Body of pancreas (tissue), 4 donors: ENCODE measurements at regions not wholly inside any gene's neighbourhood (a gene's known extent, or its start where the extent isn't known, plus 50 kb on each side); places are given as distances from the start of the nearest gene placed in this dataset.

Experiments
- ATAC-seq: fragments of 150-250 bp; one replicate; pipeline ENCODE4 v1.9.1; 2016
- DNase-seq, 4 donors: peaks; one replicate each; pipeline ENCODE4 v3.0.0-alpha.2; 2019
- H3K27ac ChIP-seq, 4 donors: fragments of 200-600 bp; sonication (generic); 1 replicate in 3 of 4; 2 replicates in 1 of 4; pipeline versions ENCODE4 v1.5.1 to v1.6.1; 2016 to 2019; ENCODE audit warnings: mild to moderate bottlenecking in 1 of 4, mixed read lengths in 1 of 4, moderate library complexity in 1 of 4
- H3K27me3 ChIP-seq, 2 donors: fragments of 200-600 bp; sonication (generic); one replicate each; pipeline ENCODE4 v1.6.0; 2016; ENCODE audit warnings: mild to moderate bottlenecking in 1 of 2
- H3K36me3 ChIP-seq, 2 donors: fragments of 200-600 bp; sonication (generic); replicated peaks in 1 of 2; 2 replicates each; pipeline ENCODE4 v1.5.1; 2016; ENCODE audit warnings: low read depth in 2 of 2; ENCODE audit not compliant: insufficient read depth in 1 of 2
- H3K4me1 ChIP-seq: fragments of 200-600 bp; sonication (generic); one replicate; pipeline ENCODE4 v1.6.0; 2016
- H3K4me3 ChIP-seq, 2 donors: fragments of 200-600 bp; sonication (generic); 1 replicate in 1 of 2; 2 replicates in 1 of 2; pipeline ENCODE4 v1.5.1; 2016 to 2019
- H3K9me3 ChIP-seq, 3 donors: fragments of 200-600 bp; sonication (generic); 1 replicate in 2 of 3; 2 replicates in 1 of 3; pipeline ENCODE4 v1.5.1; 2016
- CTCF ChIP-seq, 7 experiments: fragments of 450-650 bp in 4 of 7; fragments of 200-600 bp in 3 of 7; sonication (generic) in 3 of 7; IDR thresholded peaks; one replicate each; pipeline ENCODE4 v1.5.1; 2016 to 2019; ENCODE audit warnings: antibody characterized with exemption in 7 of 7
- POLR2A ChIP-seq, 3 donors: fragments of 450-650 bp; IDR thresholded peaks; one replicate each; pipeline ENCODE4 v1.6.1; 2016; ENCODE audit warnings: antibody characterized with exemption in 3 of 3, mild to moderate bottlenecking in 2 of 3
- WGBS, 2 donors: methylation state at CpG; one replicate each; pipeline ENCODE4 v1.1.5; 2017; 5-methylcytosine and 5-hydroxymethylcytosine counted together
- intact Hi-C: fragments of 100-400 bp; cut with DNase I; formaldehyde crosslinking; loops from one replicate; pipeline ENCODE4 v1.15.1; 2023

- Histone ChIP-seq H3K27ac (no peak overlapping the region), H3K27me3 (no peaks in the 10 kb centered on the region), H3K36me3 (no peaks in the 10 kb centered on the region), H3K9me3 (no peaks in the 10 kb centered on the region), H3K4me3 (no peak overlapping the region), H3K4me1 (no peaks in the 10 kb centered on the region)
- no peak for DNase-seq
- intact Hi-C loops, result no loop called here
- no peak for TF ChIP-seq POLR2A (IDR thresholded peaks at IDR 0.05)
- peak; percentile 27 to 64 (median 57) for TF ChIP-seq CTCF (IDR thresholded peaks at IDR 0.05)
- ATAC-seq, result peak; percentile 42
- whole genome bisulfite sequencing, 2 donors, result 24 to 31% methylated on average over 7 of the region's 7 CpGs
These were observed 199.5 kb upstream of the LMCD1 start for GRCh38 chr3:8301977-8302735.

- Histone ChIP-seq H3K4me3 (no peak overlapping the region), H3K9me3 (no peaks in the 10 kb centered on the region), H3K27me3 (no peaks in the 10 kb centered on the region), H3K36me3 (no peaks in the 10 kb centered on the region), H3K4me1 (no peaks in the 10 kb centered on the region), H3K27ac (no peak overlapping the region)
- DNase-seq (no peak), ATAC-seq (no peak)
- TF ChIP-seq CTCF (IDR thresholded peaks at IDR 0.05), result no peak
- TF ChIP-seq POLR2A (IDR thresholded peaks at IDR 0.05), result no peak
- intact Hi-C loops, result no loop called here
- WGBS, 2 donors, result 63 to 70% methylated on average over 1 of the region's 1 CpG
These were observed 198.2 kb upstream of the LMCD1 start for GRCh38 chr3:8303466-8303865.

GRCh38 chr3:8305371-8305770 lies 196.3 kb upstream of the LMCD1 start:
- H3K4me1 ChIP-seq, result no peaks in the 10 kb centered on the region
- H3K9me3 ChIP-seq, result no peaks in the 10 kb centered on the region
- 33 to 54% methylated on average over 1 of the region's 1 CpG for WGBS, 2 donors
- ATAC-seq (no peak), DNase-seq (no peak)
- H3K4me3 ChIP-seq, result no peak overlapping the region
- TF ChIP-seq CTCF (IDR thresholded peaks at IDR 0.05), result no peak
- TF ChIP-seq POLR2A (IDR thresholded peaks at IDR 0.05), result no peak
- no peaks in the 10 kb centered on the region for H3K27me3 ChIP-seq
- intact Hi-C loops, result no loop called here
- H3K36me3 ChIP-seq, result no peaks in the 10 kb centered on the region
- no peak overlapping the region for H3K27ac ChIP-seq

GRCh38 chr3:8307545-8308110 lies 194.0 kb upstream of the LMCD1 start:
- intact Hi-C loops, result no loop called here
- Histone ChIP-seq H3K27ac (no peak overlapping the region), H3K9me3 (no peaks in the 10 kb centered on the region), H3K4me3 (no peak overlapping the region), H3K36me3 (no peaks in the 10 kb centered on the region), H3K27me3 (no peaks in the 10 kb centered on the region), H3K4me1 (no peaks in the 10 kb centered on the region)
- DNase-seq (peak in 2 of 4 donors; percentile 6 to 8), ATAC-seq (no peak)
- TF ChIP-seq CTCF (IDR thresholded peaks at IDR 0.05) (no peak), POLR2A (IDR thresholded peaks at IDR 0.05) (no peak)

GRCh38 chr3:8311321-8311720 lies 190.3 kb upstream of the LMCD1 start:
- H3K36me3 ChIP-seq, result no peaks in the 10 kb centered on the region
- no peaks in the 10 kb centered on the region for H3K27me3 ChIP-seq
- no peak overlapping the region for H3K4me3 ChIP-seq
- ATAC-seq (no peak), DNase-seq (no peak)
- WGBS, 2 donors, result 86% methylated on average over 3 of the region's 3 CpGs
- TF ChIP-seq POLR2A (IDR thresholded peaks at IDR 0.05) (no peak), CTCF (IDR thresholded peaks at IDR 0.05) (no peak)
- intact Hi-C loops, result no loop called here
- no peaks in the 10 kb centered on the region for H3K9me3 ChIP-seq
- no peak overlapping the region for H3K27ac ChIP-seq
- H3K4me1 ChIP-seq, result peaks cover 9% of the 10 kb centered on the region
